SW 1271 (cell line): ENCODE measurements at regions not wholly inside any gene's neighbourhood (a gene's known extent, or its start where the extent isn't known, plus 50 kb on each side); places are given as distances from the start of the nearest gene placed in this dataset.

Source experiments
- DNase-seq, 2 experiments: peaks; one replicate each; lab custom pipeline; 2025; lab: John Stamatoyannopoulos, UW

DNA sequence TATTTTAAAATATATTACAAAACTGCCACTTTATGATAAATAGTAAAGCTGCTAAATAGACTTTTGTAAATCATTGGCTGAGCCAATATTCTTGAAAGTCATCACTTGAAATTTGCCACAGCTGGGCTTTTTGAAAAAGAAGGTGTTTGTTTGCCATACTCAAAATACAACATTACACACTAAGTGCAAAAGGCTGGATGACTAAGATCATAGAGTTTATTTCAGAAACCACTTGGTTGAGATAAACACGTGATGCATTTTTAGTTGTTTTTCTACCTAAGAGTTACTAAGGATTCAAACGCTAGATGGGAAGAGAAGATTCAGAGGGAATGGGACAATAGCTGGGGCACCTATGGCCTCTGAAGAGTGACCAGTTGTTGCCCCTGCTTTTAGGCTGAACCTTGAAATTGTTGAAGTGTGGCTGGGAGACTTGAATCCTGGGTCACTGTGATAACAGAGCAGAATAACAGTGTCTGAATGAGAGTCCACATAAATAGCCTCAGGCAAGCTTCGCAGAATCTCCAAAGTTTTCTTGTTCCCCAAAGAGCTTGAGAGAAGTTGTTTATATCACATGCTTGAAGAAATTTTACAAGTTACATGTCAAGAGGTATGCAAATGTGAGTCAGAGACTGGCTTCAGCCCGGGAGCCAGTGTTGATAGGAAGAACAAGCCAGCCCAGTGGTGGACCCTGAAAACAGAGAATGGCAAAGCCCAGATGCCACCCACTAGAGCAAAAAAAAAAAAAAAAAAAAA lies 409.8 kb downstream of the GPD2 start:
- no peak for DNase-seq

DNA sequence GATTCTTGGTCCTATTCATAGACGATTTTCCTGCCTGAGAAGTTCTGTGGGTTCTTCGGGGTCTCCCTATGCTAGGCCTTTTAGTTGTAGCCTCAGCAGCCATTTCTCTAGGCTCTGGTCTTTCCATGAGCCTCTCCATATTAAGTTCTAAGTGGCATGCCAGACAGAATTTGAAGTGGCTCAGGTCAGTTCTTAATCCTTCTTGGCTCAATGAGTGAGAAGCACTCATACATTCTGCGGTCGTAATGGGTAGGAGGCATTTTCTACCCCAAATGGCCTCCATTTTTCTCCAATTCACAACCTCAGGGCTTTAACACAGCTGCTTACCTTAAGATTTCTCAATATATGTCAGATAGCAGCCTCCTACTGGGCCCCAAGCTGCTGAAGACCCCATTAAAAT lies 405.3 kb upstream of the GALNT5 start:
- no peak for DNase-seq

DNA sequence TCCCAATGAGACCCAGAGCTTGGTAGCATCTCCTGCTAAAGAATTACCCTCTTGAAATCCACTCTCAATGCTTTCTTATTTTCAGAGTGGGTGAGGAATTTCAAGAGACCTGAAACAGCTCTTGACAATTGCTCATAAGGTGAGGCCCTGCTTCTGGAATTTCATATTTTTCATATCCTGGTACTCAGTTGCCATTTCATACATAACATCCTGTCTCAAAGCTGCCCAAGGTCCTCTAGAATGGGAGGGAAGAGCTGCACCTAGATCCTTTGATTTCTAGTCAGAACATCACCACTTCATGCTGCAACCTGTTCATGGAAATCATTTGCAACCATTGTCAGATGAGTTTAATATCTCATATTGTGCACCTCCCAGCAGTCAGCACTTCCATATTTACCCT lies 404.8 kb upstream of the GALNT5 start:
- no peak for DNase-seq

DNA sequence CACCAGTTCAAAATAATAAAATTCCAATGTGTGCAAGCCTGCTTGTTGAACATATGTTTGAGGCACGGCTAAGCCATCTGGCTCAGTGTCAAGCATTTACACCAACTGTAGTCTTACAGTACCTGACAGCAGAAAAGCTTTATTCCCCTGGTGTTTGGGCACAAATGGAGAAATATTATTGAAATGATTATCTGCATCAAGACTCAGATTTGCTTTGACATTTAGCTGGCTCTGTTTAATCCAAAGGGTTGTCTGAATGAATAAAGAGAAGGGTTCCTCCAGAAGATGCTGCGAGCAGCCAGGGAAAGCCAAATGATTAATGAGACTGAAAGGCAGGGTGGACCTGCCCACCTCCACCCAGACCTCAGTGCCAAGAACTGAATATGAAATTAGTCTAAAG lies 393.2 kb upstream of the GALNT5 start:
- no peak for DNase-seq

DNA sequence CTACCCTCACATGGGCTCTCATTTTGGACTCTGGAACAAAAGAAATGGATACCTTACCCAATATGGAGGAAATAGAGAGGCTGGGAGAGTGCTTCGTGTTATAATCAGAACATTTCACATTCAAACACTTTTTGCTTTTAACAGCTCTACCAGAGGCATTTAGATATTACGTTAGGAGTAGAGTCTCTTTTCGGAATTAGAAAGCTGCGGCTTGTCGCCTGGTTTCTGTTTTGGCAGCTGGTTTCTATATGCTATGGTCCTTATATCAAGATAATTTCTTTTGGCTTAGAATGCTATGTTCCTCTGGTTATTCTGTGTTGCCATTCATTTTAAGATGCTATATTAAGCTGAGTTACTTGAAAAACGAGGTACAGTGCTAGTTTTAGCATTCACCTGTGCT lies 392.8 kb upstream of the GALNT5 start:
- DNase-seq, result no peak

DNA sequence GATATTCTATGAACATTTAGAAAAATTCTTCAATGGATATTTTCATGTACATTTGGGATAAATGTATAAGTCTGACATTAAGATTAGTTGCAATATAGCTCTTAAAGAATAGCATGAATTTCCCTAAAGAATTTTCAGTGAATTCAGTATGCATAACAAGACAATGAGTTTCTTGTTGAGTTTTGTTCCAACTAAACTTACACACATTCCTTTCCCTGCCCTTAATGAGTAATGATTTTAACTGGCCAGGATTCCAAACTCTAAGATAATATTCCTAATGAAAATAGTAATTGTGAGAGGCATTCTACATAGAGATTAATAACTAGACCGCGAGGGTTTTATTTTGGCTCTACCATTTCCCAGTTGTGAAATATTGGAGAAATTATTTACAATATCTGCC lies 390.3 kb upstream of the GALNT5 start:
- DNase-seq, result no peak

DNA sequence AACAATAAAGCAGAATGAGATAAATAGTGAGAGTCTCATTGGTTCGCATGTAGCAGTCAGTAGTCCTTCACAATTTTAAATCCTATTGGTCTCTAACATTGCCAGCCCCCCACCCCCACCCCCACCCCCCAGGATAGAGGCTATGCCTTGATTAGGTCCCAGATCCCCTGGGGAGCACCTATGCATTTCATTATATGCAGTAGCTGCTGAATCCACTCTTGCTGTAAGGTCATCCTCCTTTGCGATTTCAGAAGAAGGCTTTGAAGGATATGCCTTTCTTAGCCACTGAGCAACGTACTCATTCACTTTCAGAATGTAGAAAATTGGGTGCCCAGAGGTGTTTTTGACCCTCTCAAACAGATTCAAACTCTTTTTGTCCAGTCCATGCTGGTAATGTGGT lies 382.8 kb upstream of the GALNT5 start:
- DNase-seq, result no peak

DNA sequence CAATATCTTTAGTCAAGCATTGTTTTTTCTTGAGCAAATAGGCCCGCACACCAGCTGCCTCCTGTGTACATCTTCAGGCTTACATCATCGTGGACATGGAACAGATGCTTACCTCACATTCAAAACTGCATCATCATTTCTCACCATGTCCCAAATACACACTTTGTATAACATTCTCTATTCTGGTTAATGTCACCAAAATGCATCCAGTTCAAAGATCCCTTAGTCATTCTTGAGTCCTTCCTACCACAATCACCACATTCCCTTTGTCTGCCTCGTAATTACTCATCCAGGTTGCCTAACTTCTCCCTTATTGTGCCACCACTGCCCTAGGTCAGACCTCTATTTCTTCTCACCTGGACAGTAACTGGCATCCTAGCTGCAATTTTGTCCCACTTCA lies 373.7 kb upstream of the GALNT5 start:
- DNase-seq, result peak in 1 of 2 experiments; percentile 30

DNA sequence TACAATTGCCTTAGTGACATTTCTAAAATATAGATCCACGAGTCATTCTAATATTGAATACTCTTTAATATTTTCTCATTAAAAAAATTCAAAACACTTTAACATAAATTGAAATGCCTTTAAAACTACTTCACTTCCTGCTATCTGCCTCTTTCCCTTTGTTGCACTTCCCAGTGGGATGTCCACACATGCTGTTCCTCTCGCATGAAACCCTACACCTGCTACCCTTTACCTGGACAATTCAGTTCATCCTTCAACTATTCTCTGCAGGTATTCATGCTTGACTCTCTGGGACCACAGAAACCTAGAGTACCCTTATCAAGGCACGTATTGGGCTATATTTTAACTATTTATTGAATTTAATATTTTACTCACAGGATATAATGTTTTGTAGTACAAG lies 373.3 kb upstream of the GALNT5 start:
- DNase-seq, result no peak

DNA sequence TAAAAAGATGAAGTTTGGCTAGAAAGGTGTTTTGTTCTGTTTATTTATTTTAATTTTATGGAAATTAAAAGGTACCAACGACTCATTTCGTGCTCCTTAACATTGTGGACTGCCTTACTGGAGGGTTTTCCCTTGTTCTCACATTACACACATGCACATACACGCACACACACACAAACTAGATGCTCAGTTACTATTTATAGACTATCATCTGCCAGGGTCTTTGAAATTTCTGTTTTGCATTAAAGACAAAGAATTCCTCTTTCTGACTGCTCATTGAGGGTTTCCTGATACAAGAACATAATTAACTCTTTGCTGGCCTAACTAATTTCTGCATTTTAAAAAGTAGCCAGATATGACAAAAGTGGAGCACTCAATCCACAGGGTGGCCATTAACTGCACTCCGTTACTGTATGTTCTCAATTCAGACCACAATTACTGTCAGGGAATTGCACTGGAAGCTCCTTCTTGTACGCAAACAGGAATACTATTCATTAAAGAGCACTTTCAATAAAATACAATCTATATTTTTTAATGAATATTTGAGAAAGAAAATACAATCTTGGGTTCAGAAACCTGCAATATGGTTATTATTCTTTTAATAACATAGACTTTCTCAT lies 366.9 kb upstream of the GALNT5 start:
- no peak for DNase-seq

DNA sequence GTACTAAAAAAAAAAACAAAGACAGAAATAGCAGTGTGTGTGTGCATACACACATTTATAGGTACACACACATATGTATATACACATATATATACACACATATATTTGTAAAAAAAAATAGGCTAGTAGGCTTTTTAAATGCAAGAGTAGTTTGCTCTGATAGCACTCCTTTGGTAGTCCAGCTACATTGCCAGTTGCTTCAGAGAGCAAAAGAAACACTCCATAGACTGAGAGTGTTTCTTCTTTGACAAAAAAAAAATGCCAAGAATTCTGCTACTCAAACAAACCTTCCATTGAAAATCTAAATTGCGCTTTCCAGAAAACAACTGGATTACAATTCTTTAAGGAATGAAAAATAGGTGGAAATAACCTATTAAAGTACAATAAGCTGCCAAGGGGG lies 365.9 kb upstream of the GALNT5 start:
- no peak for DNase-seq

DNA sequence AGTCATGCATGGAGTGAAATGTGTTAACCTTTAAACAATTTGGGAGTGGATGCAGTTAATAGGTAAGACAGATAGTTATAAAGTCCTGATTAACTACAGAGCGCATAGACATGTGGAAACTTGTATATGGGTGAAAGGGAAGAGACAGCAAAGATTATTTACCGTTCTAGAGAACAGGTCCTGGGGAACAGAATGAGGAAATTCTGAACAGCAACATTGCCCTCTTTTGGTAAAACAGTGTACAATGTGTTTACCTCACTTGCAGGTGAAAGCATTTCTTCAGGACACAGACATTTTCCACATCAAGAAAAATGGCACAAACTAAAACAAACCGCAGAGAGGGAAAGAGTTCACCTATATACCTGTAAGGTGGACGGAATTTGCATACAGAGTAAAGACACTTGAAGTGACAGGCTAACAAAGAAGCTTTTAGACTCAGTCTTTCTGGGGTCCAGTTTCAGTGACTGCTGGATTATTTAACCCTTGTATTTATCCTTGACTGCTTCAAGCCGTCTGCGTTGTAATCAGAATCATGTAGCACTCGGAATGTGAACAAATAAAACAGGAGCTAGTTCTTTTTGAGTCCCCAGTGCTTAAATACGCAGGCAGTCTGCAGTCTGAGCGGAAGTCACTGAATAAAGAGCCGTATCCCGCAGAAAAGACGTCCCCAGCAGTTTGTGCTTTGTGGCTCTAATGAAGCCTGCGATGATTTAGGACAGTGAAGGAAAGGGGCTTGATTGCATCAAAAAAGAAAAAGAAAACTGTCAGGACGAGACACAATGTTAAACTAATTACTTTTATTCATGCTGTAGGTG lies 364.8 kb upstream of the GALNT5 start:
- peak in 1 of 2 experiments; percentile 32 for DNase-seq

DNA sequence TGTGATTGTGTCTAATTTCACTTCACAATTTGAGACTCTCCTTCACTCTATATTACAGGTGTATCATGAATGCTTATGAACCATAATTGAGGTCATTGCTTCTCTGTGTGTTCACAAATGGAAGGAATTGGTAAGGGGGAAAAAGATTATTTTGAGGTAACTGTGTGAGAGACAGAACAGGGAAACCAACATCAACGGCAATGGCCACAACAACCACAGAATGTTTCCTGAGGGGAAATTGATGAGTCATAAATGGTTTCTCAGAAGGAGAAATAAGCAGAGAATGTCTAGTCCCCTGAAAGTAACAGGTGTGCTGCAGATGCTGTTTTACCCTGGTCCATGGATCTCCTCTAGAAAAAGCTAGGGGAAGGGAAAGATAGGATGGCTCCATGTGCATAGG lies 361.2 kb upstream of the GALNT5 start:
- no peak for DNase-seq

DNA sequence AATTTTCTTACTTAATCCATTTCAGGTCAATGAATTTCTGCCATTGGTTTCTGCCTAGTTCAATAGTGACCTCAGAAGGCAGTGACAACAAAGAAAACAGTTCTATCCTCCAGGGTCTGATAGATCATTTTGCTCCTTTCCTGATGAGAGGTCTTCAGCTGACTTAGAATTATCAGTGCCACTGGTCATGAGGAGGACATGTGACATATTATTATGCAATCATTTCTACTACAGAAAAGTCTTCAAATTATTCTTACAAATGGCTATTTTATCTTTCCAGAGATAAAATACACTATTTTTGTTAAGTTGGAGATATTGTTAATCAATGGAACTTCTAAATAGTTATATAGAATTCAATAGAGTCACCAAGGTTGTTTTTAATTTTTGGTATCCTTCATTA lies 360.0 kb upstream of the GALNT5 start:
- DNase-seq, result no peak

DNA sequence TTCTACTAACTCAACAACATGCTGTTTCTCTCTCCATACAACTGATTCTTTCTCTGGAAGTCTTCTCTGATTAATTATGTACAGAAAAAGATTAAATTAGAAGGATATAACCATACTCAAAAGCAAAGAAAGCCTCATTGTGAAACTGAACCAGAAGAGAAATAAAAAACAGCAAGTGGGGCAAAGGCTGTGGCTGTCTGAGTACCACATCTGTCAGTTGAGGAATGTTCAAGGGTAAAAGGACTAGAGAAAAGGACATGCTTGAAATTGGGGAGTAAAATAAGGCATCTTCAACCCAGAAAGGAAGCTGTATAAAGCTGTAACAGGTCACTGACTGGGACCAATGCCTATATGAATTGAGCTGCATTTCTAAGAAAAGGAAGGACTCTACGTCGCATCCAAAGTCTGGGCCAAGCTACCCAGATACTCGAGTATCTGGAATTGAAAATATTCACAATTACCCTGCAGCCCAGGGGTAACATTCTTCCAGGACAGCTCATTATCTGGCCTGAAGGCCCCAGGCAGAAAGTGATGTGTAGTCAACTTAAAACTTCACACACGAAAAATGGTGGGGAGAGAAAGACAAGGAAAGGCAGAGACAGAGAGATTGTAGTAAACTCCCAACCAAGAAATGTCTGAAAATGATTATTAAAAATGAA lies 356.0 kb upstream of the GALNT5 start:
- DNase-seq, result no peak

DNA sequence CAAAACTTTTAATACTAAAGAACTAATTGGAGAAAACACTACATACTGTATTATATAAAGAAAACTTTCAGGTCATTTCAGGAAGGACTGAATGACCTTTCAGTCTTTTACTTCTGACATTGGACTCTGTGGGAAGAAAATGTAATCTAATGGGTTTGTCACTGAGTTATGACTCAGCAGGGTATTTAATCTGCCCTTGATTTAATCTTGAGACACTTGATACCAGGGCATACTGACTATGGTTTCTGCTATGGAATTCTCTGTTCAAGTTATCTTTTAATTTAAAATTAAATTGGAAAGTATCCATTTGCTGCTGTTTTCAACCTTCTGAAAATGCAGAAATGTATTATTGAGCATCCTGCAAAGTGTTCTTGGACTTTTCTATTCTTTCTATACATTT lies 354.2 kb upstream of the GALNT5 start:
- DNase-seq, result no peak

DNA sequence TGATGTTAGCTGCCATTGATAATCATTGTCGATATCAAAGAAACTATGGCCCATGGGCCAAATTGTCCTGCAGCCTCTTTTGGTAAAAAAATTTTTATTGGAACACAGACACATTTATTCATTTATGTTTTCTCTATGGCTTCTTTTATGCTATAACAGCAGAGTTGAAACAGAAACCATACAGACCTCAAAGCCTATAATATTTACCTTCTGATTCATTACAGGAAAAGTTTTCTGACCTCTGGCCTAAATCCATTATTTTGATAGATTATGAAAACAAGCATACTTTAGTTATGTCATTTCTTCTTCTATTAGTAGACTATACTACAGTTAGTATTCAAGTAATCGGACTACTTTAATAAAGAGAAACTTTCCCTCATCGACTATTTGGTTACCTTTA lies 349.7 kb upstream of the GALNT5 start:
- DNase-seq, result no peak

DNA sequence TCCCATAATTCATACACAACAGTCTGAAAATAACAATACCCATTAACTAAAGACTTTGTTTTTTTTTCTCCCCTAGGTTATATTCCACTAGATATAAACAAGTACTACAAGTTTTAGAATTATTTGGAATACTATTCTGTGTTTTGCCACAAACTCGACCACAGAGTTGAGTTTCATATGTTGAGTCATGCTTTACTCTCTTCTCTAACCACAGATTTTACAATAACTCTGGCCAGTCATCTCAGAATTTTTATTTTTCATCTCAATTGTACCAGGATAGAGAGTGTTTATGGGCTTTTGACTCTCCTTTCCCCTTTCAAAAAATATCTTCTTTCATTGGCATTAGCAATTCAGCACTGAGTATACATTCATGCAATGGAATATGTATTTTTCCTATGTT lies 348.7 kb upstream of the GALNT5 start:
- DNase-seq, result no peak

DNA sequence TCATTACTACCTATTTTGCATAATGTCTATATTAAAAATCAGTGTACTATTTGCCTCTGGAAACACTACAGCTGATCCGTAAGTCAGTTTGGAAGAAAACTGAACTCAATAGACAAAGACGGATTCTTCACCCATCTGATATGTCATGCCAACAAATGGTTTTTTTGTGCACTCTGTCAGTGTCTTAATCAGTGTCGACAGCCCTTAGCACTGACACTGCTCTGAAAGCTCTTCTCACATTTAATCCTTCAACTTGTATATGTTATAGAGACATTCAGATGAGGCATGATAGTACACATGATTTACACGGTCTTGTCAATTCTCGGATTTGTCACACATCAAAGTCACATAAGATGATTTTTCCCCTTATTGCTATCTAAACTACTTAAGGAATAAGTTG lies 347.5 kb upstream of the GALNT5 start:
- DNase-seq, result no peak

DNA sequence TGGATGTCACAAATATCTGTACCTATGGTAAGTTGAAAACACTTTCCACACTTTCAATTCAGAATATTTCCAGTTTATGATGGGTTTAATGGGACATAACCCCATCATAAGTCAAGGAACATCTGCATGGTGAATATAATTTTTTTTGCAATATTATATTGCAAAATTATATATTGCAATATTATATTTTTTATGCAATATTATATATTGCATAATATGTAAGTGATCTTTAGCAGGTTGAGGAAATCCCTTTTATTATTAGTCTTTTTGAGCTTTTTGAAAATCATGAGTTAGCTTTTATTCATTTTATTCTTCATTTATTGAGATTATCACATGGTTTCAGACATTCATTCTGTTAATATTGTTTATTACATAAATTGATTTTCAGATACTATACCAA lies 342.2 kb upstream of the GALNT5 start:
- DNase-seq, result no peak

DNA sequence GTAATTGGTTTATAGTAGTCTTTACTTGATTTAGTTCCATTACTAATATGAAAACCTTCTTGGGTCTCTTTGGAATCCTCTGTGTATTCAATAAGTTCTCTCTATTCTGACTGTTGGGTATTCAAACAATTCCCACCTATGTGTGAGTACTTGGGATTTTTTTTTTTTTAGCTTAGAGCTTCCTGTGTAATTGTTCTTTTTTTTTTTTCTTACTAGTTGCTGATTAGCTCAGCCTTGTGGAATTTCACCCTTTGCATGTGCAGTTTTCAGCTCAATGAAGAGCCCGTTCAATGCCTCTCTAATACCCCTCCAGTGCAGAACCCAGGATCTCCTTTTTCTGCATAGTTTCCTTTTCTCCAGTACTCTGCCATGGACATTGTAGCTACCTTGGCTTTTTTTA lies 339.1 kb upstream of the GALNT5 start:
- DNase-seq, result no peak

DNA sequence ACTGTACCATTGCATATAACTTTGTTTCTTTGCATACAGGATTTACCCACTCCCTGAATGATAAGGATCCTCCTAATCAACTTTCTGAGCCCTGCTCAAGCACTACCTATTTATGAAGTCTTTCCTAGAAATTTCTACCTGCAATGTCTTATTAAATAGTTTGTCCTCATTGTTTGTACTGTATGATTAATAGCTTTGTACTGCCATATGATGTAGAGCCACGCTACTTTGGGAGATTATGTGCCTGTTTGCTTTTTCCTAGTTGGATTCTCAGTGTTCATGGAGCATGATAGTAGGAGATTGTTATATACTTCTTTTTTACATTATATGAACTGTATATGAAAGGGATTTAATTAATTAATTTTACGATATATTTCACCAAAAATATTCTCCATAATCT lies 327.1 kb upstream of the GALNT5 start:
- DNase-seq, result no peak
